ENCODE measurements at regions not wholly inside any gene's neighbourhood (a gene's known extent, or its start where the extent isn't known, plus 50 kb on each side); places are given as distances from the start of the nearest gene placed in this dataset.

GRCh38 chr2:56102098-56102497 is 81.7 kb upstream of the CCDC85A start:
- no peak for DNase-seq (ENCODE audit: low spot score)

- DNase-seq (ENCODE audit: low spot score), result no peak
Observed at GRCh38 chr2:56102866-56103265, 80.9 kb upstream of the CCDC85A start.

DNA sequence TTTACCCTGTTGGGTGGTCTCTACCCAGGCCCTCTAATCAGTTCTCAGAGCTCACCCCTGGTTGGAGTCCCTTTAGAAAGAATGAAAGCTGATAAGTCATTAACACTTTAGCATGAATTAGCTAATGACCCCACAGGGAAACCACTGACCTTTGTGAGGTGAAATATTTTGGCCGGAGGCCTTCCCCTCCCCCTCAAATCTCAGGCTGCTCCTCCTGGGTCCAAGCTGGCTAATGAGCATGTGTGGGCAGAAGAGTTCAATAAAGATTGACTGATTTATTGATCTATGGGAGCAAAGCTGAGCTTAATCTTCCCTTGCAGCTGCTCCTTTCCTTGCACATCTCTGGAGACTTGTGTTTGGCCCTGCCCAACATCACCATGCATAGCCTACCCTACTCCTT is 78.8 kb upstream of the CCDC85A start:
- DNase-seq (ENCODE audit: low spot score), result no peak

DNA sequence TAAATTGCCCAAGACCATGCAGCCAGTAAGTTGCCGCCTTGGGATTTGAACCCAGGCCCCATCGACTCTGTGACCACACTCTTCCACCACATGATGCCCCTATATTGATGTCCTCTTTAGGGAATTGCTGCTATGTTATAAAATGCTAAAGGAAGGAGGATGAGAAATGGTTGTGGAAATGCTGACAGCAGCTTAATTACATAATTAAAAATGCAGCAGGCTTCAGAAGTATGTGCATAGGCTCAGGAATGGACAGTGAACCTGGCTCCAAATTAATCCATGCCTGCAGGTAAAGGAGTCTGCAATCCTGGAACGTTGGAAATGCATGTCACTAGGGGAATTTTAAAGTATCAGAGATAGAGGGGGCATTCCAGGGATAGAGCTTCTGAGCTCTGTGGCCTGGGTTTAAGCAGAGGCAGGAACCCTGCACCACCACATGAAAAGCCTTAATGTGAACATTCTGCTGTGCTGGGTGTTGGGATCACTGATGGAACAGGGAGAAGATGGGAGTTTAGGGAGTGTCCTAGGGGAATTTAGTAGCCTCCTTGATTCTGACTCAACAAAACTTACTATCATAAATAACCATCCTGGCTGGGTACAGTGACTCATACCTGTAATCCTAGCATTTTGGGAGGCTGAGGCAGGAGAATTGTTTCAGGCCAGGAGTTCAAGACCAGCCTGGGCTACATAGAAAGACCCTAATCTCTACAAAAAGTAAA is 76.1 kb upstream of the CCDC85A start:
- no peak for DNase-seq (ENCODE audit: low spot score)

GRCh38 chr2:56108806-56109205 is 75.0 kb upstream of the CCDC85A start:
- DNase-seq (ENCODE audit: low spot score), result no peak

DNA sequence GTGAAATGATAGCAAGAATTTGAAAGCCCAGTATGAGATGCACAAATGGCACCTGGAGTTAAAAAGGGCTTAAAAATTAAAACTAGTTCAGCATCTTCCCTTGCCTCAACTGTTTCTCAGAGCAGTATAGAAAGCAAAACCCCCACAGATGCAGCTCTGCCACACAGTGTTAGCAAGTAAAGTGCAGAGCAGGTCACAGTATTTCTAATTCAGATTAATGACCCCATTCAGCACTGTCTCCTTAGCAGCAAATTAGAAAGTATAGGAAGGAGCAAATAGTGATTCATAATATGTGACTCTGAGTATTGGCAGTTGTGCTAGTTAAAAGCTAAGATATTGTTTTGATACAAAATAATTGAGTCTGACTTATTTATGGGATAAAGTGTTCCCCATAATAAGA is 73.8 kb upstream of the CCDC85A start:
- no peak for DNase-seq (ENCODE audit: low spot score)

DNA sequence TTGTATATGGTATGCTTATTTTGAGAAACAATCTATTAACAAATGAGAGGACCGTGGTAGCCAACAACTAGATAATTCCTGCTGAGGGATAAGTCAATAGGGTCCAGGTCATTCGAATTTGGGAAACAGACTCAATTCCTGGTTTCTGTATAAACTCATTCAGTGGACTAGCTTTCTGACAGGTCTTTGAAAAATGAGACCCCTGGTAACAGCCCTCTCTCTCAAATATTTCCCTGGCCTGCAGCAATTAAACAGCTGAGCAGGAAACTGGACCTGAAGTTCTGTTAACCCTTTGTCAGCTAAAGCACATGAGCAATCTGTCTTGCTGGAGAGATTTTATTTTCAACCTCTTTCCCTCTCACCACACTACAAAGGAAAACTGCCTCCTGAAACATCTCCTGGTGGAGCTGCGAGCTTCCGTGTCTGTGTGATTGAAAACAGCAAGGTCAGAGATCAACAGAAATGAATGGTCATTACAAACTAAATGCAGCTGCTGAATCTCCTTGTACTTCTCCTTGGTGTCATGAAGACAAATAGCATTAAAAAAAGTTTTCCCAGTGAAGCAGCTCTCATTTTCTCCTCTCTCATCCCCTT is 70.3 kb upstream of the CCDC85A start:
- DNase-seq (ENCODE audit: low spot score), result no peak

DNA sequence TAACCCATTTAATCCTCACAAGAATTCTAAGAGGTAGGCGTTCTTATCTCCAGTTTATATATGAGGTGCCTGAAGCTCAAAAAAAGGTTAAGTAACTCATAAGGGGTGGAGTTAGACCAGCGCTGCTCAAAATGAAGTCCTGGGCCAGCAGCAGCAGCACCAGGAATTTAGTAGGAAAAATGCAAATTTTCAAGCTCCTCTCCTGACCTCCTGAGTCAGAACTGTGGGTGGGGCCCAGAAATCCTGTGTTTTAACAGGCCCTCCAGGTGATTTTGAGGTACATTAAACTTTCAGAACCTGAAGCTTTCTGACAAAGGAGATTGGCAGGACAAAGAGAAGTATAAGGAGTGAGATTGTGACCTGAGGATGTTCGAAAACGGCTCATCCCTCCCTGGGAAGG is 66.0 kb upstream of the CCDC85A start:
- DNase-seq (ENCODE audit: low spot score), result no peak

DNA sequence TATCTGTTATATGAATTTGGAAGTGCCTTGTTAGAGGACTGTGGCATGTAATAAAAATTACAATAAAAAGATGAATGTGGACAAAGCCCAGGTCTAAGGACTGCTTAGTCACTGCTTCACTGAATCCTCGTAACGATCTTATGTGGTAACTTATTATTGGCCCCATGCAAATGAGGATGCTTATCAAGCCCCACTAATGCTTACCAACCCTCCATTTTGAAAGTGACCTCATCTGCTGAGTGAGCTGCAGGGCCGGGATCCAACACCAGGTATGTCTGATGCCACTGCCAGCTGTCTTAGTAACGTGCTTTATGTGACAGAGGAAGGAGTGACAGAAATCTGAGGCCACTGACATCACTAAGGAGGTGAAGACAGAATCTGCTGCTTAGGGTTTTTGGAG is 65.3 kb upstream of the CCDC85A start:
- DNase-seq (ENCODE audit: low spot score), result no peak

GRCh38 chr2:56121995-56122394 is 61.8 kb upstream of the CCDC85A start:
- DNase-seq (ENCODE audit: low spot score), result no peak

DNA sequence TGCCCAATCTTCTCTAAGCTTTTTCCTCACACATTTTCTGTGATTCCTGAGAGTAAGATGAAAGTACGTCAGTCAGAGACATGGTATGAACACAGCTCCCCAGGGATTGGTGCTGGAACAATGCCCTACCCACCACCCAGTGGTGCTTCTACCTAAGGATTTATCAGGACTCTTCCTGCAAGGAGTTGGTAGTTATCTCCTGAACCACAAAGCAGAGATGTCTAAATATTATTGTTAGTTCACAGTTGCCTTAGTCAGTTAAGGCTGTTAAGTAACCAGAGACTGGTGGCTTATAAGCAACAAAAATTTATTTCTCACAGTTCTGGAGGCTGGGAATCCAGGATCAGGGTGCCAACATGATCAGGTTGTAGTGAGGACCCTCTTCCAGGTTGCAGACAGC is 60.3 kb upstream of the CCDC85A start:
- no peak for DNase-seq (ENCODE audit: low spot score)

- DNase-seq (ENCODE audit: low spot score), result no peak
Observed at GRCh38 chr2:56127010-56127409, 56.8 kb upstream of the CCDC85A start.

- no peak for DNase-seq (ENCODE audit: low spot score)
Observed at GRCh38 chr2:56127463-56128152, 56.2 kb upstream of the CCDC85A start.

DNA sequence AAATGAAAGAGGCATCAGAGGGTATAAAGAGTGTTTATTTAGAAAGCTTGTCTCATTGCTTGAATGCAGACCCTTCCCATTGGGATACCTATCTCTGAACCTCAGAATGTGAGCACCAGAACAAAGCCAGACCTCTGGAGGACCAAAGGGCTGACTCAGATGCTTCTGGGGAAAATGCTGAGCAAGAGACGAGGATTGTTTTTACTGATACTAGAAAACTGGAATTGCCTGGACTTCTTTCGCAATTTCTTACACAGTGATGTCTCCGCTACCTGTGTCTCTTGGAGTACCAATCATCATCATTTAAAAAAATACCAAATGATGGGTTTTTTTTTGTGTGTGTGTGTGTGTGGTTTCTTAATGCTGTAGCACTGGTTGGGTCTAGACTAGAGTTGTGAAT is 55.6 kb upstream of the CCDC85A start:
- no peak for DNase-seq (ENCODE audit: low spot score)

GRCh38 chr2:56130463-56131070 is 53.2 kb upstream of the CCDC85A start:
- DNase-seq (ENCODE audit: low spot score), result peak; percentile 60

DNA sequence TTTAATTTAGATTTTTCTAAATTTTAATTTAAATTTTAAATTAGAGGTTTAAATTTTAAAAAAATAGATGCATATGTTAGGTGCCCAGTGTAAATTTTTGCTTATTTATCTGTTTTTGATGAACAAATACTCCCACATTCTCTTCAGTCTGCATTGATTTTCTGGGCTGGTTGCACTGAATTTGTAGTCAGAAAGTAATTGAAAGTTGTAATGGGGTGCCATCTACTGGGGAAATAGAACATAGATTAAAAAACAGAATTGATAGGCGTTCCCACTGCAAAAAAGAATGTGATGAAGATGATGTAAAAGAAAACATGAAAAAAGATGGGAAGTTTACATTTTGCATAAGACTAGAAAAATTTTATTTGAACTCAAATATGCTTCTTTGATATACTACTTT is 51.7 kb upstream of the CCDC85A start:
- peak; percentile 67 for DNase-seq (ENCODE audit: low spot score)

DNA sequence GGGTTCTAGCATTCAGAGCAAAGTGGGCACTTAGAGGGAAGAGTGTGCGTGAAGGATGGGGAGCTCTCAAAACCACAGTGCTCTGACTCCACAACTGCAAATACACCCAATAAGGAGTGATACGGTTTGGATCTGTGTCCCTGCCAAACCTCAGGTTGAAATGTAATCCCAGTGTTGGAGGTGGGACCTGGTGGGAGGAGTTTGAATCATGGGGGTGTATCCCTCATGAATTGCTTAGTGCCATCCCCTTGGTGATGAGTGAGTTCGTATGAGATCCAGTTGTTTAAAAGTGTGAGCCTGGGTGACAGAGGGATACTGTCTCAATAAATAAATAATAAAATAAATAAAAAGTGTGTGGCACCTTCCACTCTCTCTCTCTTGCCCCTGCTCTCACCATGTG is 50.3 kb upstream of the CCDC85A start:
- no peak for DNase-seq (ENCODE audit: low spot score)

- no peak for DNase-seq (ENCODE audit: low spot score)
Observed at GRCh38 chr2:56133931-56134629, 49.7 kb upstream of the CCDC85A start.

Data from HT-29 (cell line).